ENCODE measurements at regions not wholly inside any gene's neighbourhood (a gene's known extent, or its start where the extent isn't known, plus 50 kb on each side); places are given as distances from the start of the nearest gene placed in this dataset.

DNA sequence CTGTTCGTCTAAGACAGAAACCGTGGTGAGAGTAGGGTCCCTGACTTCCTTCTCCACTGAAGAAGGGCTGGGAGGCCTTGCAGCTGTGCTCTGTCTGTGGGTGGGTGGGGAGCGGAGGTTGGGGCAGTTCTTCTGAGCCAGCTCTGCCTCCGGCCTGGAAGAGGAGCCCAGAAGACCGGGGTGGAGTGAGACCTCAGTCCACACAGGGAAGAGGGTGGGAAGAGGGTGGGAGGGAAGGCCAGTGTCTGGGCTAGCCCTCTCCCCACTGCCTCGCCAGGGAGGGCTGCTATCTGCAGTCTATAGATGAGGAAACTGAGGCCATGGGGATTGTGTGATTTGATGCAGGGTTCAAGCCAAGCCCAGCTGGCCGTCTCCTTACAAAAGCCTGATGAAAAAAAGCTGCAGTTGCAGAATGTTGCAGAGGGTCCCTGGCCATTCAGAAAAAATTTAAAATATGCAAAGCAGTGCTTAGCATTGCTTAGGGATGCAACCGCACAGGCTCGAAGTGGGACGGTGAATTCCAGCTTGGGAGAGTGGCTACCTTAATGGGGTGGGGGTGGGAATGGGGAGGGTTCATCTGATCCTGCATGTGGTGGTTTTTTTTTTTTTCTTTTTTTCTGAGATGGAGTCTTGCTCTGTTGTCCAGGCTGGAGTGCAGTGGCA, 181.6 kb upstream of the HS6ST1 start:
- TF ChIP-seq CTCF (IDR thresholded peaks at IDR 0.05), result no peak
- TF ChIP-seq, protein P1, sequence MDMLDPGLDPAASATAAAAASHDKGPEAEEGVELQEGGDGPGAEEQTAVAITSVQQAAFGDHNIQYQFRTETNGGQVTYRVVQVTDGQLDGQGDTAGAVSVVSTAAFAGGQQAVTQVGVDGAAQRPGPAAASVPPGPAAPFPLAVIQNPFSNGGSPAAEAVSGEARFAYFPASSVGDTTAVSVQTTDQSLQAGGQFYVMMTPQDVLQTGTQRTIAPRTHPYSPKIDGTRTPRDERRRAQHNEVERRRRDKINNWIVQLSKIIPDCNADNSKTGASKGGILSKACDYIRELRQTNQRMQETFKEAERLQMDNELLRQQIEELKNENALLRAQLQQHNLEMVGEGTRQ (IDR thresholded peaks at IDR 0.05; ENCODE audit: borderline replicate concordance, low read depth, low read length), result no peak
- TF ChIP-seq SMC3 (IDR thresholded peaks at IDR 0.05; ENCODE audit: low read depth, low read length), result no peak
- no peak for TF ChIP-seq JUND (IDR thresholded peaks at IDR 0.05)
- no peak for TF ChIP-seq NFIC (IDR thresholded peaks at IDR 0.05; ENCODE audit: borderline replicate concordance)
- TF ChIP-seq ZBTB33 (IDR thresholded peaks at IDR 0.05; ENCODE audit: borderline replicate concordance, low read depth), result no peak
- no peak for TF ChIP-seq IRF3 (IDR thresholded peaks at IDR 0.05; ENCODE audit: low read depth, low read length)
- no peak for TF ChIP-seq RFX5 (IDR thresholded peaks at IDR 0.05; ENCODE audit: low read length)
- no peak for TF ChIP-seq MEF2A (IDR thresholded peaks at IDR 0.05; ENCODE audit: borderline replicate concordance, low read depth)
- no peak for TF ChIP-seq POLR2AphosphoS5 (IDR thresholded peaks at IDR 0.05; ENCODE audit: low read depth, low read length)
- no peak for TF ChIP-seq YY1 (IDR thresholded peaks at IDR 0.05; ENCODE audit: low read depth)

Data from SK-N-SH (cell line).